ENCODE measurements at regions not wholly inside any gene's neighbourhood (a gene's known extent, or its start where the extent isn't known, plus 50 kb on each side); places are given as distances from the start of the nearest gene placed in this dataset.

GRCh38 chr2:144137705-144138428 lies 382.1 kb downstream of the ZEB2 start:
- DNase-seq (ENCODE audit: low read depth), result peak; percentile 27
- no peak for TF ChIP-seq CTCF (IDR thresholded peaks at IDR 0.05; ENCODE audit: insufficient read depth, low read depth, low read length)
- ChIA-PET CTCF (no interaction called here), POLR2A (no interaction called here)
- Histone ChIP-seq H3K4me3 (ENCODE audit: low read depth, low read length) (no peak overlapping the region), H3K36me3 (ENCODE audit: control insufficient read depth, insufficient read depth, low read length) (no peaks in the 10 kb centered on the region), H3K27me3 (ENCODE audit: control insufficient read depth, insufficient read depth, low read length) (no peaks in the 10 kb centered on the region)

GRCh38 chr2:144137272-144137671 lies 382.6 kb downstream of the ZEB2 start:
- no peak overlapping the region for H3K4me3 ChIP-seq (ENCODE audit: low read depth, low read length)
- DNase-seq (ENCODE audit: low read depth), result no peak
- TF ChIP-seq CTCF (IDR thresholded peaks at IDR 0.05; ENCODE audit: insufficient read depth, low read depth, low read length), result no peak
- ChIA-PET CTCF (interaction anchor here (0.6 kb wide), 1 partner anchor 568 kb away, joined by 3 read pairs; no protein-coding TSS in a partner anchor), POLR2A (no interaction called here)
- H3K27me3 ChIP-seq (ENCODE audit: control insufficient read depth, insufficient read depth, low read length), result no peaks in the 10 kb centered on the region
- no peaks in the 10 kb centered on the region for H3K36me3 ChIP-seq (ENCODE audit: control insufficient read depth, insufficient read depth, low read length)

- CTCF ChIA-PET, result no interaction called here
- no peaks in the 10 kb centered on the region for H3K36me3 ChIP-seq (ENCODE audit: control insufficient read depth, insufficient read depth, low read length)
- DNase-seq (ENCODE audit: low read depth), result no peak
- H3K4me3 ChIP-seq (ENCODE audit: low read depth, low read length), result no peak overlapping the region
- H3K27me3 ChIP-seq (ENCODE audit: control insufficient read depth, insufficient read depth, low read length), result no peaks in the 10 kb centered on the region
- POLR2A ChIA-PET, result no interaction called here
- TF ChIP-seq CTCF (IDR thresholded peaks at IDR 0.05; ENCODE audit: insufficient read depth, low read depth, low read length), result no peak
Observed at GRCh38 chr2:144136297-144137010, 383.5 kb downstream of the ZEB2 start.

GRCh38 chr2:144133936-144134665 lies 385.8 kb downstream of the ZEB2 start:
- TF ChIP-seq CTCF (IDR thresholded peaks at IDR 0.05; ENCODE audit: insufficient read depth, low read depth, low read length), result no peak
- Histone ChIP-seq H3K4me3 (ENCODE audit: low read depth, low read length) (no peak overlapping the region), H3K27me3 (ENCODE audit: control insufficient read depth, insufficient read depth, low read length) (no peaks in the 10 kb centered on the region), H3K36me3 (ENCODE audit: control insufficient read depth, insufficient read depth, low read length) (no peaks in the 10 kb centered on the region)
- CTCF ChIA-PET, result no interaction called here
- POLR2A ChIA-PET, result no interaction called here
- no peak for DNase-seq (ENCODE audit: low read depth)

GRCh38 chr2:144132357-144132756 lies 387.6 kb downstream of the ZEB2 start:
- no peaks in the 10 kb centered on the region for H3K36me3 ChIP-seq (ENCODE audit: control insufficient read depth, insufficient read depth, low read length)
- no peak for TF ChIP-seq CTCF (IDR thresholded peaks at IDR 0.05; ENCODE audit: insufficient read depth, low read depth, low read length)
- no peak overlapping the region for H3K4me3 ChIP-seq (ENCODE audit: low read depth, low read length)
- peak; percentile 24 for DNase-seq (ENCODE audit: low read depth)
- POLR2A ChIA-PET, result no interaction called here
- no peaks in the 10 kb centered on the region for H3K27me3 ChIP-seq (ENCODE audit: control insufficient read depth, insufficient read depth, low read length)
- CTCF ChIA-PET, result interaction anchor here (0.8 kb wide), 2 partner anchors 10 kb away, joined by 3 read pairs; no protein-coding TSS in a partner anchor
